Activated naive CD4-positive, alpha-beta T cell treated with anti-CD3 and anti-CD28 coated beads, Interleukin-2, amount 10 ng/mL, durations not matched to agents 7 days and 5 days (primary cell): ENCODE measurements at regions not wholly inside any gene's neighbourhood (a gene's known extent, or its start where the extent isn't known, plus 50 kb on each side); places are given as distances from the start of the nearest gene placed in this dataset.

Experiments used
- CTCF ChIA-PET: fragments of 350-600 bp; sonication (Branson Sonifier 250); formaldehyde crosslinking; loops from one replicate; lab custom pipeline; 2021; ENCODE audit warnings: antibody characterized with exemption; lab: Charles Lee
- DNase-seq: peaks from one replicate; pipeline ENCODE4 v3.0.0-alpha.2; 2020
- H3K27ac Mint-ChIP-seq: one replicate; pipeline ENCODE4 v1.8.0; 2021; ENCODE audit warnings: mild to moderate bottlenecking, moderate library complexity, mixed read lengths
- H3K27me3 Mint-ChIP-seq: one replicate; pipeline ENCODE4 v1.8.0; 2021; ENCODE audit warnings: mild to moderate bottlenecking, mixed read lengths
- H3K36me3 Mint-ChIP-seq: one replicate; pipeline ENCODE4 v1.8.0; 2021; ENCODE audit warnings: mixed read lengths
- H3K4me1 Mint-ChIP-seq: one replicate; pipeline ENCODE4 v1.8.0; 2021; ENCODE audit warnings: mixed read lengths
- H3K4me3 Mint-ChIP-seq: one replicate; pipeline ENCODE4 v1.8.0; 2021; ENCODE audit warnings: mild to moderate bottlenecking, moderate library complexity, mixed read lengths
- H3K9me3 Mint-ChIP-seq: one replicate; pipeline ENCODE4 v1.8.0; 2021; ENCODE audit warnings: mixed read lengths

- CTCF ChIA-PET = no interaction called here
- Mint-ChIP-seq H3K9me3 (peaks cover 7% of the 10 kb centered on the region), H3K36me3 (no peaks in the 10 kb centered on the region), H3K27ac (no peak overlapping the region), H3K27me3 (no peaks in the 10 kb centered on the region), H3K4me3 (no peak overlapping the region), H3K4me1 (no peaks in the 10 kb centered on the region)
- DNase-seq = no peak
Measured at GRCh38 chr2:5914811-5915611, 222.8 kb downstream of the SOX11 start.

DNA sequence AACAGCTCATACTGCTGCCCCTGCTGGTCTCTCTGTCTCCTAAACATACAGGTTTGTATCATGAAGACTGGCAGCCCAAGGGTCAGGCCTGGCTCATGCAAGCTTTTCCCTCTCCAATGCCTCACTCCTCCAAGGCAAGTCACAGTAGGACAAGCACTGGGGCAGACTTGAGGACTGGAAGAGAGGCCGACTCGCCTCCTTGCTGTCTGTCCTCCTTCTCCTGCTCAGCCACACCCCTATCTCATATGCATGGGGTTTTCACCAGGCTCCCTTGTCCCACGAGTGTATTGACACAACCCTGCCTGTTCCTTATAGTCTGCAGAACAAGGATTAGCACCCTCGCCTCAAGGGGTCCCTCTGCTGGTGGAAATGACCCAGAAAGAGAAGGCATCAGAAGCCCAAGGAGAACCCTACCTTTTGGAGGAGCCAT lies 223.7 kb downstream of the SOX11 start:
- CTCF ChIA-PET = no interaction called here
- Mint-ChIP-seq H3K27me3 (no peaks in the 10 kb centered on the region), H3K4me3 (no peak overlapping the region), H3K36me3 (no peaks in the 10 kb centered on the region), H3K27ac (no peak overlapping the region), H3K4me1 (no peaks in the 10 kb centered on the region), H3K9me3 (peaks cover 7% of the 10 kb centered on the region)
- peak; percentile 24 for DNase-seq

- H3K4me1 Mint-ChIP-seq = no peaks in the 10 kb centered on the region
- no peak for DNase-seq
- no peak overlapping the region for H3K27ac Mint-ChIP-seq
- H3K27me3 Mint-ChIP-seq = no peaks in the 10 kb centered on the region
- H3K9me3 Mint-ChIP-seq = peaks cover 10% of the 10 kb centered on the region
- H3K36me3 Mint-ChIP-seq = no peaks in the 10 kb centered on the region
- H3K4me3 Mint-ChIP-seq = no peak overlapping the region
- CTCF ChIA-PET = no interaction called here
Measured at GRCh38 chr2:5921081-5921642, 229.0 kb downstream of the SOX11 start.

DNA sequence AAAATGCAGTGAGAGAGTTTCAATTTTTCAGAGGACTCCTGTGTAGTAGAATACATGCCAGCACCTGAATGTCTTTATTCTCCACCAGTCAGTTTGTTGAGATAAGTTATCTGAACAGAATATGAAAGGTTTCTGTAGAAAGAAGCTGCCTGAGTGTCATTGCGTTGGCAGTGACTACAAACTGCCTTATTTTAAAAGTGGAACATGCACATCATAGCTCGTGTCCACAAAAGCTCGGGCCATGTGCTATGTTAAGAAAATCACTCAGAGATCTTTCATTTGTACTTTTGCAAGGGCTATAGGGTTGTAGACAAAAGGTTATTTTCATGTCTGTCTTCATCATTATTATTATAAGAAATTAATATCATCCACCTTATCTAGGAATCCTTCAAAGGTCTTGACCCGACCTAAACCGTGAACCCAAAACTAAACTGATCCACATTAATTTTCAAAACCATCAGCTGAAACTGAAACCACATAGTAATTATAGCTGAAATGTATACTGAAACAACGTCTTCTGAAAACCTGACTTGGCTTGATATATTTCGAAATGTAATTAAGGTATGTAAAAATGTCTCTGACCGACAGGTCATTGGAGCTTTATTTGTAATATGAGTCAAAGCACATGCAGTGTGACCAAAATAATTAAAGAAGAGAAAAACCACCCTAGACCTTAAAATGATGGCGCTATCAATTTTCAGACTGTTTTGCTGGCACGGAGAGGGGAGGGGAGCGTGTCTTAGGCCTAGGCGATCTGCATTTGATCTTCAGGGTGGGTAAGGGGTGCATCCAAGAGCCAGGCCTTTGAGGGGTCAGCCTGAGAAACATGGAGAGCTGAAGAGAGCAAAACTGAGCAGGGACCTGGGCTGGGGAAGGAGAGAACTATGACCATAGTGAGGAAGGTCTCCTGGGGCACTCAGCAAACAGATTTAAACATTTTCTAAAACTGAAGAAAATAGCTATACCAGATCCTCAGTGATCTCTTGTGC lies 232.1 kb downstream of the SOX11 start:
- CTCF ChIA-PET = no interaction called here
- peaks cover 10% of the 10 kb centered on the region for H3K9me3 Mint-ChIP-seq
- H3K4me3 Mint-ChIP-seq = no peak overlapping the region
- DNase-seq = no peak
- H3K27ac Mint-ChIP-seq = peak overlapping the region; percentile 28
- H3K36me3 Mint-ChIP-seq = no peaks in the 10 kb centered on the region
- no peaks in the 10 kb centered on the region for H3K4me1 Mint-ChIP-seq
- no peaks in the 10 kb centered on the region for H3K27me3 Mint-ChIP-seq

- CTCF ChIA-PET = no interaction called here
- Mint-ChIP-seq H3K27me3 (no peaks in the 10 kb centered on the region), H3K27ac (no peak overlapping the region), H3K9me3 (peaks cover 16% of the 10 kb centered on the region), H3K36me3 (no peaks in the 10 kb centered on the region), H3K4me3 (no peak overlapping the region), H3K4me1 (no peaks in the 10 kb centered on the region)
- DNase-seq = no peak
Measured at GRCh38 chr2:5925604-5926003, 233.4 kb downstream of the SOX11 start.

DNA sequence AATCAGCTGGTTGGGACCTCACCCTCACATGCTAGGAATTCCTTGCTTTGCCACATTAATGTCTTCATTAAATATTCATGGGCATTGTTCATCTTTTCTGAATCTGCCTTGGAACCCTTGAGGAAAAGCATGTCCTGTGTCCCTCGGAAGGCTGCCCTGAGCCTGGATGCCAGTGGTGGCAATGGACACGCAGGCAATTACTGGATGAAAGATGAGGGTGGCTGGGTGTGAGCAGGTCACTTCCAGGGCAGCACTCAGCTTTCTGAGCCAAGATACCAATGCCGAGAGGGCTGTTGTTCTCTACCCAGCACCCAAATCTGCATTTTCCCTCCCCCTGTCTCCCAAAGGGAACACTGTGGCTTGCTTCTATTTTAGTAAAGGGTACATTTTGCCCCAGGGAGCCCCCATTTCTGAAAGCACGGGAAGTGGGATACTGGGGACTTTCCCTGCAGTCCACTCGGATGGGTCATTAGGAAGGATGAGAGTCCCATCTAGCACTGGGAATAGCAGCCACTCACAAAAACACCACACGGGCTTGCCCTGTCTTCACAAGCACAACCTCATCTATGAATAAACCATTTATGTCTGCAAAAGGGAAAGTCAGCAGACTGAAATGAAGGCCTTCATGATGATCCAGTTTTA lies 234.8 kb downstream of the SOX11 start:
- no peak for DNase-seq
- CTCF ChIA-PET = no interaction called here
- Mint-ChIP-seq H3K27me3 (no peaks in the 10 kb centered on the region), H3K4me3 (no peak overlapping the region), H3K4me1 (no peaks in the 10 kb centered on the region), H3K36me3 (no peaks in the 10 kb centered on the region), H3K9me3 (peaks cover 15% of the 10 kb centered on the region), H3K27ac (no peak overlapping the region)

DNA sequence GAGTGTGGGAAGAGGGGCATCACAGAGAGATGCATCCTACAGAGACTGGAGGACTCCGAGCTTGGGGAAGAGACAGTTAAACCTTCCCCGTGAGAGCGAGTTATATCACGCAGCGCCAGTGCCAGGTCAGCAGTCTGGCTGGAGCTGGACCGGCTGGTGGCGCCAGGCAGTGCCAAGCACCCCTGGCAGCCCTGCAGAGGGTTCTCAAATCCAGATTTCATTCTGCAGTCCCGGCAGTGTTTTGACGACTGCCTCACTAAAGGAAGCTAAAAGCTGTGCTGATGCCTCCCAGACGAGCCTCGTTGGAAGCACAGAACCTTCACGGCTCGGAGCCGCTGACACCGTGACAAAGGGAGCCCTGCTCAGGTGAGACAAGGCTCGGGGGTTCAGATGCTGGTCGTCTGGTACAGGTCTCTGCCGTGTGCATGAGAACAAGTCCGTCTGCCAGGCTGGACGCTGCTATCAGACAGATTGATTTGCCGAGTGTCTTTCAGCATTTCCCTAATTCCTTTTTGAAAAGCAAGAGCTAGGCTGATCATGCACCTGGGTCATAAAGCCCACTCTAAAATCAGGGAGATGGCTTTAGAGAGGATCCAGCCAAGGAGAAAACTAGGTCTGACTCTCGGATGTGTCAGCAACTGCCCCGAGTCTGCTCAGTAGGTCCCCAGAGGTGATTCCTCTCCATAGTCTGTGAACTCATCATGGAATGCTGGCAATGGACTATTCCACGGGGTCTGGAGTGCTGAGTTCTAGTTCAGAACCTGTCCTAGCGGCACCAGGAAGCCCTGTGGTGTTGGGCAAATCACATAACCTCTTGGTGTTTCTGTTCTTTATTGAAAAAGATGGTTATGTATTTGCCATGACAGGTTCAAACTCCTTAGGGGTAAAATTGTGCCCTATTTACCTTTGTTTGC lies 240.6 kb downstream of the SOX11 start:
- H3K9me3 Mint-ChIP-seq = peaks cover 19% of the 10 kb centered on the region
- CTCF ChIA-PET = no interaction called here
- no peaks in the 10 kb centered on the region for H3K4me1 Mint-ChIP-seq
- H3K27ac Mint-ChIP-seq = no peak overlapping the region
- no peak for DNase-seq
- no peak overlapping the region for H3K4me3 Mint-ChIP-seq
- H3K36me3 Mint-ChIP-seq = no peaks in the 10 kb centered on the region
- no peaks in the 10 kb centered on the region for H3K27me3 Mint-ChIP-seq

- Mint-ChIP-seq H3K27ac (no peak overlapping the region), H3K4me3 (no peak overlapping the region), H3K4me1 (no peaks in the 10 kb centered on the region), H3K9me3 (peaks cover 18% of the 10 kb centered on the region), H3K27me3 (no peaks in the 10 kb centered on the region), H3K36me3 (no peaks in the 10 kb centered on the region)
- CTCF ChIA-PET = no interaction called here
- DNase-seq = no peak
Measured at GRCh38 chr2:5933669-5934068, 241.5 kb downstream of the SOX11 start.

DNA sequence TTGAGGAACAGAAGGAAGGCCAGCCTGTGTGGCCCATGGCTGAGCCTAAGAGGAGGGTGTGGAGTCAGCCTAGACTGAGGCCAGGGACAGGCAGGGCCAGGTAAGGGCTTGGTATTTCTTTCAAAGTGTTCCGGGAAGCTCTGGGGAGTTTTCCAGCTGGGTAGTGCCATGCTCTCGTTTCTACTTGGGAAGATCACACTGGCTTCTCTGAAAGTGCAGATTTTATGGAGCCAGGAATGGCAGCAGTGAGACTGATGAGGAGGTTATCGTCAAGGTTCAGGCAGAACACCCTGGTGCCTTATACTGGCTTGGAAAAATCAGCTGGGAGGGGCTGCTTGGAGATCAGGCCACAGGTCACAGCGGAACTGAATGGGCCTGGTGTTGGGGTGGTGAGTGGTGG lies 245.1 kb downstream of the SOX11 start:
- CTCF ChIA-PET = no interaction called here
- no peaks in the 10 kb centered on the region for H3K36me3 Mint-ChIP-seq
- H3K27me3 Mint-ChIP-seq = no peaks in the 10 kb centered on the region
- H3K4me1 Mint-ChIP-seq = no peaks in the 10 kb centered on the region
- no peak overlapping the region for H3K27ac Mint-ChIP-seq
- DNase-seq = no peak
- H3K4me3 Mint-ChIP-seq = no peak overlapping the region
- H3K9me3 Mint-ChIP-seq = peaks cover 13% of the 10 kb centered on the region

DNA sequence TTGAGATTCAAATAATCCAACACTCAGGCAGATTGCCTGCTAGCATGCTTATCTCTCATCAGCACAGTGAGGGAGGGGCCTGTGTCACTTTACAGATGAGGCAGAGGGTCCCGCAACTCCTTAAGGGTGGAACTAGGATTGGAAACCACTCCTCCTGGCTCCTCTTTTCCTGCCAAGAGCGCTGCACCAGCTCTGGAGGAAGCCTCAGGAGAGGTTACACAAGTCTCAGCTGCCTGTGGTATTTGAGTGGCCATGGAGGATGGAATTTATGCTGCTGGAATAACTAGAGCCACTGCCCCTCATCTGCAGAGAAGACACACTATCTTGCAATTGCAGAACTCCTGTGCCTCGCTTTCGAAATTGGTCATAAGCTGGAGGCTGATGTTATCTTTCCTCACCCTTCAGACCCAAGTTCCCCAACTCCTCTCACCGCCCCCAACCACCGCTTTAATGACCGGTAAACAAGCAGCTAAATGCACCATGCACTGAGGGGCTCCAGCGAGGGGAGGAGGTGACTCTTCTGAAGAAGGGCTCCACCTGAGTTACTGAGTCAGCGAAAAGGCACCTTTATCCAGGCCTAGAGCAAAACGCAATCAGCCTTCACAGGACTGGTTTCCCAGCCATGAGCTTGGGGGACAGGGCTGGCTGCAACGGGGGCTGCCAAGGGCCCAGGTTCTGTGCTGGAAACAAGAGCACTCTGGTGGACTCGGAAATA lies 245.8 kb downstream of the SOX11 start:
- no peaks in the 10 kb centered on the region for H3K27me3 Mint-ChIP-seq
- H3K4me3 Mint-ChIP-seq = no peak overlapping the region
- H3K27ac Mint-ChIP-seq = no peak overlapping the region
- CTCF ChIA-PET = no interaction called here
- peaks cover 13% of the 10 kb centered on the region for H3K9me3 Mint-ChIP-seq
- no peak for DNase-seq
- no peaks in the 10 kb centered on the region for H3K4me1 Mint-ChIP-seq
- H3K36me3 Mint-ChIP-seq = no peaks in the 10 kb centered on the region

- CTCF ChIA-PET = no interaction called here
- Mint-ChIP-seq H3K27ac (no peak overlapping the region), H3K27me3 (no peaks in the 10 kb centered on the region)
Measured at GRCh38 chr2:5938566-5938896, 246.3 kb downstream of the SOX11 start.

GRCh38 chr2:5939553-5939952 lies 247.4 kb downstream of the SOX11 start:
- Mint-ChIP-seq H3K27me3 (no peaks in the 10 kb centered on the region), H3K36me3 (no peaks in the 10 kb centered on the region), H3K9me3 (peaks cover 13% of the 10 kb centered on the region), H3K4me1 (no peaks in the 10 kb centered on the region), H3K4me3 (no peak overlapping the region), H3K27ac (no peak overlapping the region)
- CTCF ChIA-PET = no interaction called here
- DNase-seq = no peak

More at GRCh38 chr2:5938566-5938896, 246.3 kb downstream of the SOX11 start:
- no peaks in the 10 kb centered on the region for H3K4me1 Mint-ChIP-seq
- H3K36me3 Mint-ChIP-seq = no peaks in the 10 kb centered on the region
- peaks cover 13% of the 10 kb centered on the region for H3K9me3 Mint-ChIP-seq
- no peak for DNase-seq
- H3K4me3 Mint-ChIP-seq = no peak overlapping the region
